H1 (cell line): ENCODE measurements at regions not wholly inside any gene's neighbourhood (a gene's known extent, or its start where the extent isn't known, plus 50 kb on each side); places are given as distances from the start of the nearest gene placed in this dataset.

Experiments
- SRF ChIP-seq: IDR thresholded peaks from 2 replicates; pipeline ENCODE4 v1.6.1; 2011; ENCODE audit warnings: mild to moderate bottlenecking, low read depth, low read length, moderate library complexity
- TF ChIP-seq, protein P1 (sequence below): IDR thresholded peaks from 2 replicates; pipeline ENCODE4 v1.6.1; 2012; ENCODE audit warnings: inconsistent platforms

DNA sequence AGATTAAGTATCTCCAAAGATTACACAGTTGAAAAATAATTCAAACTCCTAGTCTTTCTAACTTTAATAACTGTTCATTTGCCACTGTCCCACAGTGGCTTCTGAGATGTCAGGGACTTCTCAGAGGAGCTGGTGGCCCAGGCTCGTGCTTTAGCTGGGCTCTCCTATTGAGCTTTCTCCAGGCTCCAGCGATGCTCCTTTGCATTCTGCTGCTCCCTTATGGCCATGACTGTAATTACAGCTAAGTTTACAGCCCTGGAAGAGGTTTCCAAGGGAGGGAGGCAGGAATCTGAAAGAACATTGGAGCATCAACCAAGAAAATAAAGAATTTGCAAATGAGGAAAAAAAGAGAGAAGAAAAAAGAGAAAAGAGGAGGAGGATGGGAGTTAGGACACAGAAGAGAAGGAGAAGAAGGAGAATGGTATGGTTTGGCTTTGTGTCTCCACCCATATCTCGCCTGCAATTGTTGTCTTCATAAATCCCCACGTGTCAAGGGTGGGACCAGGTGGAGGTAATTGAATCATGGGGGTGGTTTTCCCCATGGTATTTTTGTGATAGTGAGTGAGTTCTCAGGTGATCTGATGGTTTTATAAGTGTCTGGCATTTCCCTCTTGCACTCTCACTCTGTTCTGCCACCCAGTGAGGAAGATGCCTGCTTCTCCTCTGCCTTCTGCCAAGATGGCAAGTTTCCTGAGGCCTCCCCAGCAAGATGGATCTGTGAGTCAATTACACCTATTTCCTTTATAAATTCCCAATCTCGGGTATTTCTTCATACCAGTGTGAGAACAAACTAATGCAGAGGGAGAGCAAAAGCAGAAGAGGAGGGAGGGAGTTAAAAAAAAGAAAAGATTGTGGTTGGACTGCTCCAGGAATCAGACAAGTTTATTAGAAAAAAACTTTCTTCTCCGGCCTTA, 857.0 kb downstream of the KCNA4 start (continued):
- TF ChIP-seq, protein P1, sequence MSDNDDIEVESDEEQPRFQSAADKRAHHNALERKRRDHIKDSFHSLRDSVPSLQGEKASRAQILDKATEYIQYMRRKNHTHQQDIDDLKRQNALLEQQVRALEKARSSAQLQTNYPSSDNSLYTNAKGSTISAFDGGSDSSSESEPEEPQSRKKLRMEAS = no peak
- TF ChIP-seq SRF = no peak
